ENCODE measurements at regions not wholly inside any gene's neighbourhood (a gene's known extent, or its start where the extent isn't known, plus 50 kb on each side); places are given as distances from the start of the nearest gene placed in this dataset.

DNA sequence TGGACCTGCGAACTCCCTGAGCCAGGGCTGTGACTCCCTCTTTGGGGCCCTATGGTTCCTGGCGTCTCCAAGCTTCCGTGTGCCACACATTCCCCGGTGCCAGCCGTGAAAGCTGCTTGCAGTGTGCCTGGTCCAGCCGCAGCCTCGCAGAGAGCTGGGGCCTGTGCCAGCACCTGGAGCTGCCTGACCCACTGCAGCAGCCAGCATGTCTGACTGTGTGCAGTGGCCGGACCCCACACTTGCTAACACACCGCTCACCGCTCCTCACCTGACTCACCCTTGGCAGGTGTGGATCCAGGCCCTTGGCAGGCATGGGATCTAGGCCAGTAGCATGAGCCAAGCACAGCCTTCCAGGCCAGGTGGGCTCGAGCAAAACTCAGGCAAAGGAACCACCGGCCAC lies 227.5 kb downstream of the OTOR start:
- TF ChIP-seq, protein P1, sequence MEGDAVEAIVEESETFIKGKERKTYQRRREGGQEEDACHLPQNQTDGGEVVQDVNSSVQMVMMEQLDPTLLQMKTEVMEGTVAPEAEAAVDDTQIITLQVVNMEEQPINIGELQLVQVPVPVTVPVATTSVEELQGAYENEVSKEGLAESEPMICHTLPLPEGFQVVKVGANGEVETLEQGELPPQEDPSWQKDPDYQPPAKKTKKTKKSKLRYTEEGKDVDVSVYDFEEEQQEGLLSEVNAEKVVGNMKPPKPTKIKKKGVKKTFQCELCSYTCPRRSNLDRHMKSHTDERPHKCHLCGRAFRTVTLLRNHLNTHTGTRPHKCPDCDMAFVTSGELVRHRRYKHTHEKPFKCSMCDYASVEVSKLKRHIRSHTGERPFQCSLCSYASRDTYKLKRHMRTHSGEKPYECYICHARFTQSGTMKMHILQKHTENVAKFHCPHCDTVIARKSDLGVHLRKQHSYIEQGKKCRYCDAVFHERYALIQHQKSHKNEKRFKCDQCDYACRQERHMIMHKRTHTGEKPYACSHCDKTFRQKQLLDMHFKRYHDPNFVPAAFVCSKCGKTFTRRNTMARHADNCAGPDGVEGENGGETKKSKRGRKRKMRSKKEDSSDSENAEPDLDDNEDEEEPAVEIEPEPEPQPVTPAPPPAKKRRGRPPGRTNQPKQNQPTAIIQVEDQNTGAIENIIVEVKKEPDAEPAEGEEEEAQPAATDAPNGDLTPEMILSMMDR (IDR thresholded peaks at IDR 0.05) = no peak
- TF ChIP-seq POLR2A (IDR thresholded peaks at IDR 0.05) = no peak
